Thyroid gland (tissue), 4 donors: ENCODE measurements at regions not wholly inside any gene's neighbourhood (a gene's known extent, or its start where the extent isn't known, plus 50 kb on each side); places are given as distances from the start of the nearest gene placed in this dataset.

Experiments used
- CTCF ChIP-seq, 6 experiments: fragments of 200-600 bp in 3 of 6; fragments of 450-650 bp in 3 of 6; sonication (generic) in 3 of 6; IDR thresholded peaks; one replicate each; pipeline ENCODE4 v1.5.1; 2016 to 2019; ENCODE audit warnings: antibody characterized with exemption in 6 of 6, mild to moderate bottlenecking in 2 of 6, inconsistent platforms in 1 of 6, moderate library complexity in 1 of 6
- POLR2A ChIP-seq, 2 donors: fragments of 450-650 bp; IDR thresholded peaks; one replicate each; pipeline ENCODE4 v1.6.1; 2017; ENCODE audit warnings: antibody characterized with exemption in 2 of 2, mild to moderate bottlenecking in 2 of 2, moderate library complexity in 1 of 2

DNA sequence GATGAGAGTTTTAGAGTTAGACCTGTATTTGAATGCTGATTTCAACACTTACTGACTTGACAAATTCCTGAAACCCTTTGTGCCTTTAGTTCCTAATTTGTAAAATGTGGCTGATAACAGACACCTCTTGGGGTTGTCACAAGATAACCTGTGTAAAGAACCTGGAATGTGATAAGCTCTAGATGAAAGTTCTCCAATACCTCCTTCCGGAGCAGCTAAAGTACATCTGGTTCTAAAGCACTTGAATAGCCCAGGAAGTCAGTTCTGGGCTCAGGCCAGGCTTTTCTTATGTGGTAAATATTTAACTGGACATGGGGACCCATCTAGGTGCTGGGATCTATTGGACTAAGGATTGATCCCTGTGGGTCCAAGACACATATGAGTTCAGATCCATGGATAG, 310.8 kb upstream of the ADAMTSL1 start:
- TF ChIP-seq POLR2A (IDR thresholded peaks at IDR 0.05) (no peak), CTCF (IDR thresholded peaks at IDR 0.05) (no peak)
